Fibroblast of peridontal ligament (primary cell): ENCODE measurements at regions not wholly inside any gene's neighbourhood (a gene's known extent, or its start where the extent isn't known, plus 50 kb on each side); places are given as distances from the start of the nearest gene placed in this dataset.

Source experiments
- DNase-seq: peaks from one replicate; pipeline ENCODE4 v3.0.0-alpha.2; 2010; ENCODE audit errors: extremely low read depth

DNA sequence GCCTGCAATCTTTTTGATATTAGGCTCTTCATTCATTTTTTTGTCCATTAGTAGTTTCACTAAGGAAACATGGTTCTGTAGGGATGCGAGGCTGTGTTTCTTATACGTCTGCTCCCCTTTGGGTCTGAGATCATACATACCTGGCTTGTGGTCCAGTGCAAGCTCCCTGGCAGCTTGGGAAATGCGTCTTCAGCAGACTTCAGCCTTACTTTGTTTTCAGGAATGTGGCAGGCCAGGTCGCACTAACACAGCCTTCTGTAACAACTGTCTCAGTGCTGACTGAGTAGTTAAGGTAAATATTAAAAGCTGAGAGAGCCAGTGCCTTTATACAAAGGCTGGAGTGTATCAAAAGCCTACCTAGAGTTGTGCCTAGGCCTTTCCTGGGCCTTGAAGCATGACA, 970.5 kb upstream of the EEF2KMT start:
- no peak for DNase-seq

DNA sequence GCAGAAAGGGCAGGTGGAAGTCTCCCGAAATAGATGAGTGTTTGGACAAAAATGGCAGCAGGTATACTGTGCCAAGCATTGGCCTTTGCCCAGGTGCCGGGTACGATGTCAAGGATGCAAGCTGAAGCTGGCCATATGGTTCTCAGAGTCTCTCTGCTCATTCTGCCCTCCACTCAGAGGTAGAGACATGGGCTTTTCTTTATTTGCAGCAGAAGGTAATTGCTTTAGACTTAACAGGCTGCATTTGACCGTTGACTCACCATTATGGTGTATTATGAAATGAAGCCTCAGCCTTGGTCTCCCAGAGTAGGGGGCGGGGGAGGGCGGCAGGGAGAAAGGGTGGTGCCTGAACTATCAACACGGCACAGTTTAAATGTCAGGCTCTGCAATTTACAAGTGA, 969.1 kb upstream of the EEF2KMT start:
- DNase-seq, result no peak

DNA sequence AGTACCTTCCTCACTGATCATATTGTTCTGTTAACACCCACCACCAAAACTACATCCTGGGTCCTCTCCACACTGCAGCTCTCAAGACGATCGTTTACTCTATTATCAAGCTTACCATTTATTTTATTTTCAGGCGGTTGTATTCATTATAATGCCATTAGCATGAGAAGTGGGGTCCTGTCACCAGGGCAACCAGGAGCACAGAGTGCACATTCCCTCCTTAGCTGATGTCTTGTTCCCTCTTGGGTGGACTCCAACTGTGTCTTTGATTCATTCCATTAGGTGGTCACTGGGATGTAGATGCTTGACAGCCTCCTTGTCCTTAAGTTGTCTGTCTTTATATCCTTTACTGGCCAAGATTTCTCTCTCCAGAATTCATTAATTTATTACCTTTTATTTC, 965.9 kb upstream of the EEF2KMT start:
- no peak for DNase-seq

DNA sequence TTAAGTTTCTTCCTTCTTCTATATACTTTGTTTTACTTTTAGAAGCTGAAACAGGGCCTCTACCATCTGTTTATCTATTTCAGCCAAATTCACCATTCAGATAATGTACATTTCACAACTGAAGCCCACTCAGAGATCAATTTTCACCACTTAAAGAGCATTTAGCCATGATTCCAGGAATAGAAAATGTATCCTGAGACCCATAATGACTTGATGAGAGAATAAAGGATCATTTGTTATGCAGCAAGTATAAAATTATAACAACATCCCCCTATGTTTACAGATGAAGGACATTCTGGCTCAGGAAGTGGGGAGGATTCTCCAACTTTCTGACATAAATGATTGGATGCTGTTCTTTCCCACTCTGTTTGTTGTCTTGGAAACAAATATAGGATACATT, 962.1 kb upstream of the EEF2KMT start:
- no peak for DNase-seq

GRCh38 chr16:6057821-6058220, 960.2 kb upstream of the EEF2KMT start:
- DNase-seq, result no peak

GRCh38 chr16:6048017-6048416, 950.4 kb upstream of the EEF2KMT start:
- no peak for DNase-seq

DNA sequence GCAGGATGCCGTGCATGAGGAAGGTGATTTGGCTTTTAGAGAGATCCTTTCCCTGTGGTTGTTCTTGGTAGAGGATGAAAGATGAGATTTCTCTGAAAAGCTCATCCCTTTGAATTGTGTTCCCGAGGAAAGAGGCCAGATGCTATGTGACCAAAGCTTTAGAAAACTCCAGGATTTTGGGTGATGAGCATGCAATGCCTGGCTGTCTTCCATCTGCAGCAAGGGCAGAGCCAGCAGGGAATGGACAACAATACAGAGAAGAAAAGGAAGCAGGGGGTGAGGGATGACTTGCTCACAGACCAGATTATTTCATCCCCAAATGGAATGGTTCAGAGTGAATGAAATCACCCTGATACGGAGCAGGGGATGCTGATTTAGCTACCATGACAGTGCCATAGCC, 949.7 kb upstream of the EEF2KMT start:
- no peak for DNase-seq

DNA sequence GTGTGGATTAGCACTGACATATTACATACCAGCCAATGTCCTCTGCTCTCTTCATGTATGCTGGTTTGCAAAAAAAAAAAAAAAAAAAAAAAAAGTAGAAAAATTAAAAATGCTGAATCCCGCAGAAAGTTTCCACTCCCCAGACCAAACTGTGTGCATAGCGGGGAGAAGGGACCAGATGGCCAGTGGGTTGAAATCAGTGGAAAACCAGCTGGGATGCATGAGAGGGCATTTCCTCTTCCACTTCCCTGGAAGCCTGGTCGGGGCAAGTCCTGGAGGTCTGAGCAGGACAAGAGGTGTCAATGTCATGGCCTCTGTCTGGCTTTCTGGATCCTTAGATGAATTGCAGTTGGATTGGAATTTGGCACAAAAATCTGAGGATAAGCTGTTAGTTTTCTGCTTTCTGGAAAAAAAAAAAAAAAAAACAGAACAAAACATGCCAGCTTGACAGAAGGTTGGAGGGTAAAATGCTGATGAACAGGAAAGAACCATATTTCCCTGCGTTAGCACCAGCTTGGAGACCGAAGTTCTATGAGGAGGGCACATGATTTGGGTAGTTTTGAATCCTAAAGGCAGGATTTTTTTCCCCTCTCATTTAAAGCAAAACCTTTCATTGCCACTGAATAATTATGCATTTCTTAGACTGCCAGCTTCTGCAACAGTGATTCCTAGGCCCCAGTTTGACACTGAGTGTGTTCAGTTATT, 941.5 kb upstream of the EEF2KMT start:
- DNase-seq, result no peak

DNA sequence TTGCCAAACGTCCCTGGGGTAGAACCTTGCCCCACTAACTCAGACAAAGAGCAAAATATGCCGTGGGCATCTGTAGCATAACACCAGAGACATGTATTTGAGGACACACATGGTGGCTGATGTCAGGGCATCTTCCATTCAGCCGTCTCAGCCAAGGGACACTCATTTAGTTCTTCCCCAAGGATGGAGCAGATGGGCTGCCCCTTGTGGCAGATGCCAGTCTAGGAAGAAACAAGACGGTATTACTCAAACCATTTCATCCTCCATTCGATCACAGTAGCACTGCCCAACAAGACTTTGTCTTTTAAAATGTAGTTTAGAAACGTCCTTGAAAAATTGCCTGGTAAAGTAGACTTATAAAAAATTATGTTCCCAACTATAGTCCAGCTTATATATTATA, 937.6 kb upstream of the EEF2KMT start:
- DNase-seq, result no peak

GRCh38 chr16:6034511-6034910, 936.9 kb upstream of the EEF2KMT start:
- DNase-seq, result no peak

DNA sequence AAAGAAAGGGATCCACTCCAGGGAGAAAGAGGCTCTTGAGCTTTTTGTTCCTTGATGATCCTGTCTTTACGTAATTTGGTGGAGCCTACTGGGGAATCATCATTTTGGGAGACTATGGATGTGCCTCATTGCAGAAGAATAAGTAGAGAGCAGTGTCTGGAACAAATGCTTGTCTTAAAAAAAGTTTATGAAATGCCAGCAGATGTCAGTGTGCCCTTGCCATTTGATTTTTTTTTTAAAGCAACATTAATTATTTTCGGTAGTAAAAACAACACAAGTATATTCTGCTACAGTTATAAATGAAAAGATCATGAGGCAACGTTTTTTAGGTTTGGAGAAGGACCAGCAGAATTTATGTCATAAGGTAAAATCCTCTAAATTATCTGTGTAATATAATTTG, 934.8 kb upstream of the EEF2KMT start:
- no peak for DNase-seq

DNA sequence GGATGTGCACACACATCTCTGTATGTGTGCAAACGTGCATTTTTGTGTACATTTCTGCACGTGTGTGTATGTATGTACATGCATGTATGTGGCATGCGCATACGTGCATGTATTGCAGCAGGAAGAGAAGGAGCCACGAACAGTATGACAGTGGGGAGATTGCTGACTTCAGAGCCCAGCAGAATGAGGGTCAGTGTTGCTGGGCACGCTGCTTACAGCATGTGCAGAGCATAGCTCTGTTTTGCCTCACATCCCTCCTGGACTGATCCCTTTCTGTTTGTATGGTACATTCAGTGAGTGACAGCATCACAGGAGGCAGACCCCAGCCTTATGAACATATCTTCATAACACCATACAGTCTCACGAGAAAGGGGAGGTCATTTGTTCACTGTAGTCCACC, 934.0 kb upstream of the EEF2KMT start:
- DNase-seq, result no peak

DNA sequence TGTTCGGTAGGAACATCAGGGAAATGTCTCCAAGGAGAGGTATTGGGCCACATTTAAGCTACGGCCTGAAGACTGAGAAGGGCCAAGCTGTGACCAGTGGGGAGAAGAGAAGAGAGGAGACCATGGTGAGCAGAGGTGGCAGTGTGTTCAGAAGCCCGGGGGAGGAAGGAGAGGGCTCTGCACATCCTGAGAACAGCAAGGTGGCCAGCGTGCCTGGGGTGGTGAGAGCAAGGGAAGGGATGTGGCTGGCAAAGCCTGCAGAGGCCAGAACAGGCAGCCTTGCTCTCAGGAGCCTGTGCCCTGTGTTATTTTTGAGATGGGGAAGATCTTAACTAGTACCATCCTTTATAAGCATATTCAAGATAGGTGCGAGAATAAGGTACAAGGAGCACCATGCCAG, 933.5 kb upstream of the EEF2KMT start:
- no peak for DNase-seq

DNA sequence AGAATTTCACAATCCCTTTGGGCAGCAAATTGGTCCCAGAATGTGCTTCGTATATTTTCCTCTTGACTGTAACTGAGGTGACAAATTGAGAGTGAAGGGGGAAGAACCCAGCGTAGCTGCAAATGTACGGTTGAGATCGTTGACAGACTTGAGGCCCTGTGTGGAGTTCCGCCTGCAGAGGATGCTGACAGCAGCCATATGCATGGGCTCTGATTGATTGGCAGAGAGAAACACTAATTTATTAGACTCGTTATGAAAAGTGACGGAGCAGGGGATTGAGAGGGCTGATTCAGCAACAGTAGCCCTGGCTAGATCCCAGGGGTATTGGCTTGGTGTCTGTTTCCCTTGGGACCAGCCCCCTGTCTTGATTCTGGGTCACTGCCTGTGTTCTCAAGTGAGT, 930.1 kb upstream of the EEF2KMT start:
- no peak for DNase-seq

DNA sequence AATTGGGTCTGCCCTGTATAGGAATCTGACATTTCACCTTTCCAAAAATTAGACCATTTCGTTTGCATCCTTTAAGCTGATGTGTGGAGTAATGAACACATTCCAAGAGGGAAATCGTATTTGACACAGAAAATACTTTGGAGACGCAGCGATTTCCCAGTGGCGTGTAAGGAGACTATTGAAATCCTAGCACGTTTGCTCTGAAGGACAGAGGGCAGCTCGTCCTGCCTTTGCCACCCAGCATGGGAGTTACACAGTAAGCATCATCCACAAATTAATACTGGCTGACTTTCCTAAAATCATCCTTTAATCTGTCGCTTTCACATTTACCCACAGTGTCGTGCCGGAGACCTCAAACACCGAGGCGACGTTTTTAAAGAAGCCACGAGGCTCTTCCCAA, 925.9 kb upstream of the EEF2KMT start:
- DNase-seq, result no peak

DNA sequence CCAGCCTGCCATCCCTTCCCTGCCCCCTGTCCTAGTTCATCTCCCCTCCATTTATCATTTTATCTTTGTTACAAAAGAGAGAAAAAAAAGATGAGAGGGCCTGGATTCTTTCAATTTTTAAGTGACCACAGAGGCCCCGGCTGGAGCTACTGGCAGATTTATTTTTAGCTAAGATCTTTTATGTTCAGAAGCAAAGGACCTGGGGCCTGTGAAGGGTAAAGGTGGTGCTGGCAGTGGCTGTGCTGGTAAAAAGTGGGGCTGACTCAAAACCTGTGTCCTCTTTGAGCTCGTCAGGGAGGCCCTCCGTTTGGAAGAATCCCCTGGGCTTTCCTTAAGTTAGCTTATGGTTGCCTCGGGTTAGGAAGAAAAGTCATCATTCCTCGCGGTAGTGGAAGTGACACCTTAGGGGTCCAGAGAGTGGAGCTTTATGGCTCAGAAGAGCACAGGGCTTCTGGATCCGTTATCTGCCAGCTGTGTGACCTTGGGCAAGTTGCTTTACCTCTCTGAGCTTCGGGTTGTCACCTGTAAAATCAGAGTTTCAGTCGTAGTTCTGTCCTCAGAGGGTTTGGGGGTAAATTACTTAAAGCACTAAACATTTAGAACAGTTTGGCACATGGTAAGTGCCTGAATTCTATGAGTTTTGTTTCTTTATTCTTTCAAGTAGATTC, 923.8 kb upstream of the EEF2KMT start:
- no peak for DNase-seq

- no peak for DNase-seq
Observed at GRCh38 chr16:6020162-6020985, 922.8 kb upstream of the EEF2KMT start.

DNA sequence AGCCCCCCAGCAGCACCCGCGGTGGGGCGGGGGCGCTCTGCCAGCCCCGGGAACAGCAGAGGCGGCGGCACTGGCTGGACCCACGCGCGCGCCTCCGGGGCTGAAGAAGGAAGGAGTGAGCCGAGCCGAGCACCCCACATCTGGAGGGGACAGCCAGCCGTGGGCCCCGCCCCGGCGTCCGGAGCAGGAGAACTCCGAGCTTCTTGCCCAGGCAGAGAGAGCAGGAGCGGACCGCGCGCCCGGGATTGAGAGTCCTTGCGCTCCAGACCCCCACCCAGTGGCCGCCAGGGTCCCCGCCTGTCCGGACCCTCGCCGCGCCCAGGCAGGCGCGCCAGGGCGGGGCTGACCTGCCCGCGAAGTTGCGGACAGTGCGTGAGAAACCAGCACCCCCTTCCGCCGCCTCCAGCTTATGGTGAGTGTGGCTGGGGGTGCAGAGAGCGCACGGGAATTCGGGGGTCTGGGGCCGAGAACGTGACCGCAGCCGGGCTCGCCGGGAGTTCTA, 921.9 kb upstream of the EEF2KMT start:
- DNase-seq, result no peak

DNA sequence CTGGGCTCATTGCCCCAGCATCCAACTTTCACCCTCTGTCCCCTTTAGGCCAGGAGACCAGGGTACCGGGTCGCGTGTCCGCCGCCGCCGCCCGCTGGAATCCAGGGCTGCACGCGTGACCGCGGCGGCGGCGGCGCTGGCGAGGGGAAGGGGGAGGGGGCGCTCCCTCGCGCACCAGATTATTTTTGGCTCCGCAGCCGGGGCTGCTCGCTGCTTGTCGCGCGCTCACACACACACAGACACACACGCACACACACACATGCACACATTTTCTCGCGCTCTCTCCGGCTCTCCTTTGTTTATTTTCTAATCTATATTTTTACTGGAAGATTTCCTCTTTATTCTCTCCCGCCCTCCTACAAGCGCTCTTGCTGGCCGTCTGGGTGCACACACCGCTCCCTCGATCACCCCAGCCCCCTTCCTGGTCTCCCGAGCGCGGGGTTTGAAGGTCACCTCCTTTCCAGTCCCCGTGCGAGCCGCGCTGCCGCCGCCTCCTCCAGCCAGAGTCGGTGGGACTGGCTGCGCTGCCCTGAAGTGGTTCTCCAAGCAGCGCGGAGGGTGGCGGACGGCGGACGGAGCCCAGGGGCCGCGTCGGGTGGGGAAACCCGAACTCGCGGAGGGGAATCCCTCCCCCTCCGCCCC, 921.4 kb upstream of the EEF2KMT start:
- DNase-seq, result no peak

- DNase-seq, result no peak
Observed at GRCh38 chr16:6016530-6017184, 919.1 kb upstream of the EEF2KMT start.

DNA sequence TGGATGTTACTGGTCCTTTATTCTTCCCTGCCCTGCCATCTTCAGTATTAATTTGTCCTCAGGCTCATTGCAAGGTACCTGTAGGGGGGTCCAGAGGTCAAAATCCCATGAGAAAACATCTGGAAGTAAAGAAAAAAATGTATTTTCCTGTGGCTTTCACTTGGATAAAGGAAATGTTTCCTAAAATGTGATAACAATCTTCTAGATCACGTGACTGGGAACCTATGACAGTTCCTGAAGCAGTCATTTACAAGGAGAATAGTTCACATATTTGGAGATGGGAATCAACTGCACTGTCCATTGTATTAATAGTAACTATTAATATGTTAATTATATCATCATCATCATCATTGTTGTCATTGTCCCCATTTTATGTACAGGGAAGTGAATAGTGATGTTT, 915.1 kb upstream of the EEF2KMT start:
- no peak for DNase-seq

DNA sequence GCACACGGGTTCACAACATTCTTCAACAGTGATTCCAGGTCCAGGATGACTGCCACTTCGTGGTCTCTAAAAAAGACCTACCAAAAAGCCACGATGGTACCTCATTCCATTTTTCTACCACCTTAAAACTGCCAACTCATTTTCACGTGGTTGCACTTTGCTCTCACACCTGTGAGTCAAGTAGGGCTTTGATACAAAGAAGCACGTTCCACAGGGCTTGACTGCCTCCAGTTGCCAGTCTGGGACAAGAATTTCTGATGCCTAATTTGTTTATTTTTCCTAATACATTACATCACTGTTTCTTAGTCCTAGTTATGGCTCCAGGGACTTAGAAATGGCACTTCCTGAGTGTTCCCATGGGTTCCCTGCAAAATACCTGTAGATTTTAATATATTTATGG, 911.6 kb upstream of the EEF2KMT start:
- no peak for DNase-seq
